ENCODE measurements at regions not wholly inside any gene's neighbourhood (a gene's known extent, or its start where the extent isn't known, plus 50 kb on each side); places are given as distances from the start of the nearest gene placed in this dataset.

DNA sequence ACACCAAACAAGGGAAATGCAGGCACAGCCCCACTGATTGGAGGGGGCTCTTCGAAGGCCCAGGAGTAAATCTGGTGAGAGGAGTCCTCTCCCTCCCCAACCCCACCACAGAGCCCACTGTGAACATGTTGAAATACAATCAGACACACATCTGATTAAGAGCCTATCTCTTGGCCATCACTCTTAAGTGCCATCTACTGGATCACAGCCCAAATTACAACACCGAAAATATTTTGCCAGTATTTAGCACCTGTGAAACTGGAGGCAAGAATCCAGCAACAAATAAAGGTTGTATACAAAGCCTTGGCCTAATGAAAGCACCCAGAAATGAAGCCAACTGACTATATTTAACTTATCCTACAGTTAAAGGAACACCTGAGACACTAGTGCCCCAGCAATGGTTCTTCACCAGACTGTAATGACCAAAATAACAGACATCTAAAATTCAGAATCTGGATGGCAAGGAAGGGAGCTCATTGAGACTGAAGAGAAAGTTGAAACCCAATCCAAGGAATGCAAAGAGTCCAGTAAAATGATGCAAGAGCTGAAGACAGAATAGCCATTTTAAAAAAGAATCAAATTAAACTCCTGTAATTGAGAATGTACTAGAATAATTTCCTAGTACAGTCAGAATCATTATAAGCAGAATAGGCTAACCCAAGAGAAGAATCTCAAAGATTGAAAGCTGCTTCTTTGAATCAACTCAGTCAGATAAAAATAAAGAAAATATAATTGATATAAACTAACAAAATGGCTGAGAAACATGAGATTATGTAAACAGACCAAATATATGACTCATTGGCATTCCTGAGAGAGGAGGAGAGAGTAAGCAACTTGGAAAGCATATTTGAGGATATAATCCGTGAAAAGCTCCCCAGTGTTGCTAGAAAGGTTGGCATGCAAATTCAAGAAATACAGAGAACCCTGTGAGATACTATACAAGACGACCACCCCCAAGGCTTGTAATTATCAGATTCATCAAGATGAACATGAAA lies 1117.0 kb downstream of the FLRT2 start:
- H3K27me3 Mint-ChIP-seq (ENCODE audit: insufficient read depth, low read depth, poor library complexity) = no peaks in the 10 kb centered on the region
- Histone ChIP-seq H3K4me3 (no peak overlapping the region), H4K20me1 (replicated peaks; ENCODE audit: insufficient read depth) (no peaks in the 10 kb centered on the region), H2AFZ (no peak overlapping the region), H3K36me3 (ENCODE audit: insufficient read depth) (no peaks in the 10 kb centered on the region), H3K27me3 (ENCODE audit: insufficient read depth) (no peaks in the 10 kb centered on the region), H3K4me1 (ENCODE audit: insufficient read depth) (no peaks in the 10 kb centered on the region), H3F3A (replicated peaks; ENCODE audit: low read depth) (no peaks in the 10 kb centered on the region), H3K4me2 (no peak overlapping the region), H3K79me2 (replicated peaks; ENCODE audit: insufficient read depth) (no peaks in the 10 kb centered on the region), H3K9me2 (ENCODE audit: insufficient read depth) (no peaks in the 10 kb centered on the region), H3K27ac (ENCODE audit: low read depth) (no peak overlapping the region)
- ATAC-seq (no peak), DNase-seq (ENCODE audit: low spot score) (peak; percentile 47)
- TF ChIP-seq, protein P1, sequence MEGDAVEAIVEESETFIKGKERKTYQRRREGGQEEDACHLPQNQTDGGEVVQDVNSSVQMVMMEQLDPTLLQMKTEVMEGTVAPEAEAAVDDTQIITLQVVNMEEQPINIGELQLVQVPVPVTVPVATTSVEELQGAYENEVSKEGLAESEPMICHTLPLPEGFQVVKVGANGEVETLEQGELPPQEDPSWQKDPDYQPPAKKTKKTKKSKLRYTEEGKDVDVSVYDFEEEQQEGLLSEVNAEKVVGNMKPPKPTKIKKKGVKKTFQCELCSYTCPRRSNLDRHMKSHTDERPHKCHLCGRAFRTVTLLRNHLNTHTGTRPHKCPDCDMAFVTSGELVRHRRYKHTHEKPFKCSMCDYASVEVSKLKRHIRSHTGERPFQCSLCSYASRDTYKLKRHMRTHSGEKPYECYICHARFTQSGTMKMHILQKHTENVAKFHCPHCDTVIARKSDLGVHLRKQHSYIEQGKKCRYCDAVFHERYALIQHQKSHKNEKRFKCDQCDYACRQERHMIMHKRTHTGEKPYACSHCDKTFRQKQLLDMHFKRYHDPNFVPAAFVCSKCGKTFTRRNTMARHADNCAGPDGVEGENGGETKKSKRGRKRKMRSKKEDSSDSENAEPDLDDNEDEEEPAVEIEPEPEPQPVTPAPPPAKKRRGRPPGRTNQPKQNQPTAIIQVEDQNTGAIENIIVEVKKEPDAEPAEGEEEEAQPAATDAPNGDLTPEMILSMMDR (conservative IDR thresholded peaks at IDR 0.05; ENCODE audit: low read depth in 2 of 2) = peak; percentile 57 to 62
- no peak for TF ChIP-seq ZNF331 (CRISPR knock-in tag; IDR thresholded peaks at IDR 0.05; ENCODE audit: low read depth)
- peaks cover 12% of the 10 kb centered on the region; the same call in 2 of the 3 replicates for H3K36me3 Mint-ChIP-seq (ENCODE audit: low read depth)
- H3K4me1 Mint-ChIP-seq = no peaks in the 10 kb centered on the region
- H3K9me3 Mint-ChIP-seq = peaks cover 30% of the 10 kb centered on the region
- H3K27ac Mint-ChIP-seq = no peak overlapping the region
- H3K4me3 Mint-ChIP-seq = no peak overlapping the region

DNA sequence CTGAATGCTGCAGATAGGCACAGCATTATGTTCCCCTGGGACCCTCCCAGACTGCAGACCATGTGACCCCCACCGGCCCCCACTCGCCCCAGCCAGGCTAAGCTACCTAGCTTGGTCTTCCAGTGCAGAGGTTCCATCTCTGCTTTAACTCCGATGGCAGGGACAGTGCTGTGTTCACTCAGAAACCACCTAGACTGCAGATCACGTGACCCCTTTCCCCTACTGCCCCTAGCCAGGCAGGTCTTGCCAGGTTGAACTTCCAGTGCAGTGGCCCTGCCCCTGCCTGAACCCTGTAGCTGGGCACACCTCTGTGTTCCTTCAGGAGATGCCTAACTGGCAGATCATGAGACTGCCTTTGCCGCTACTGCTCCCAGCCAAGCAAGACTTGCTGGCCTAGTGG lies 1116.2 kb downstream of the FLRT2 start:
- no peak overlapping the region for H3K4me3 Mint-ChIP-seq
- Histone ChIP-seq H3K27ac (ENCODE audit: low read depth) (no peak overlapping the region), H3K27me3 (ENCODE audit: insufficient read depth) (no peaks in the 10 kb centered on the region), H3K4me3 (no peak overlapping the region), H3K9me2 (ENCODE audit: insufficient read depth) (no peaks in the 10 kb centered on the region), H4K20me1 (replicated peaks; ENCODE audit: insufficient read depth) (no peaks in the 10 kb centered on the region), H3K79me2 (replicated peaks; ENCODE audit: insufficient read depth) (no peaks in the 10 kb centered on the region), H3K4me1 (ENCODE audit: insufficient read depth) (no peaks in the 10 kb centered on the region), H3K4me2 (no peak overlapping the region), H3K36me3 (ENCODE audit: insufficient read depth) (no peaks in the 10 kb centered on the region), H2AFZ (no peak overlapping the region), H3F3A (replicated peaks; ENCODE audit: low read depth) (no peaks in the 10 kb centered on the region)
- H3K9me3 Mint-ChIP-seq = peaks cover 30% of the 10 kb centered on the region
- DNase-seq (ENCODE audit: low spot score) = no peak
- peaks cover 12% of the 10 kb centered on the region; the same call in 2 of the 3 replicates for H3K36me3 Mint-ChIP-seq (ENCODE audit: low read depth)
- no peak for ATAC-seq
- no peak overlapping the region for H3K27ac Mint-ChIP-seq
- H3K4me1 Mint-ChIP-seq = no peaks in the 10 kb centered on the region
- H3K27me3 Mint-ChIP-seq (ENCODE audit: insufficient read depth, low read depth, poor library complexity) = no peaks in the 10 kb centered on the region
- TF ChIP-seq JUNB (IDR thresholded peaks at IDR 0.05; ENCODE audit: unreplicated experiment) = no peak
- TF ChIP-seq CREB1 (CRISPR knock-in tag; IDR thresholded peaks at IDR 0.05; ENCODE audit: low read depth) = no peak
- TF ChIP-seq, protein P1 (conservative IDR thresholded peaks at IDR 0.05; ENCODE audit: low read depth in 2 of 2) = no peak
- TF ChIP-seq NANOG (IDR thresholded peaks at IDR 0.05; ENCODE audit: borderline replicate concordance) = no peak
- no peak for TF ChIP-seq ZNF114 (CRISPR knock-in tag; IDR thresholded peaks at IDR 0.05)
- no peak for TF ChIP-seq POLR2AphosphoS5 (IDR thresholded peaks at IDR 0.05; ENCODE audit: low read depth)

Data from GM23338 (cell line).